ENCODE measurements at regions not wholly inside any gene's neighbourhood (a gene's known extent, or its start where the extent isn't known, plus 50 kb on each side); places are given as distances from the start of the nearest gene placed in this dataset.
"Not testable (repeated sequence)": the region's sequence is repeated elsewhere in the genome, so short reads cannot be mapped to it uniquely, and the experiment has no call there.

DNA sequence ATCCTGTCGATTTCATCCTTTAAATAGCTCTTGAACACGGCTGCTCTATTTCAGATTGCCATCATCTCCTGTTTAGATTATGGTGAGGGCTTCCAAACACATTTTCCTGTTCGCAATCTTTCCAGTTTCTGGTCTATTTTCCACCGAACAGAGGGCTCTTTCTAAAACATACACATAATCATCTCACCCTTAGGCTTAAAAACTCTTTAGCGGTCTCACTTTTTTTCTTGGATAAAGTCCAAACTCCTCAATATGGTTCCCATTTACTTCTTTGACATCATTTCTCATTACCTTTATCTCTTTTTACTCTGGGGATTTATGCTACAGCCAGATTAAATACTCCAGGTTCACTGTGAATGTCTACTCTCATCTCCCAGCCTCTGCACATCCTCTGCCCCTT is 103.4 kb upstream of the STMND1 start:
- Mint-ChIP-seq H3K36me3 (ENCODE audit: low read depth) (no peaks in the 10 kb centered on the region), H3K27ac (no peak overlapping the region), H3K27me3 (peaks cover 56% of the 10 kb centered on the region), H3K4me1 (ENCODE audit: low read depth) (no peaks in the 10 kb centered on the region), H3K9me3 (no peaks in the 10 kb centered on the region), H3K4me3 (no peak overlapping the region)

- no peak overlapping the region for H3K27ac Mint-ChIP-seq
Observed at GRCh38 chr6:16995511-16996250, 106.2 kb upstream of the STMND1 start.

DNA sequence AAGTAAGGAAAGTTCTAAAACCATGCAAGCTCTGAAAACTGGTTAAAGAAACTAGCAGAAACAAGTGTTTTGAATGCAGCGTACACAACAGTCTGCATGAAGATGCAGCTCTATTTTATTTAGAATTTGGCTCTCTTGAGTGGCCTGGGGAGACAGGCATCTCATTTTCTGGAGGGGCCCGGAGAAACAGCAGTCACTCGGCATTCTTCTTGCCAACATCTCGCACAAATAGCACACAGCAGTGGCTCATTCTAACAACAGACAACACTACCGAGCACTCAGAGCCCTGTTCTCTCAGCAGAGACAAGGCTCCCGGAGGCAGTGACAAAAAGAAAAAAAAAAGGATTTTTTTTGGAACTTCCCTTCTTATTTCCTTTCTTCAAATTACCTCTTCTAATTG is 108.5 kb upstream of the STMND1 start:
- Mint-ChIP-seq H3K36me3 (ENCODE audit: low read depth) (no peaks in the 10 kb centered on the region), H3K9me3 (peaks cover 10% of the 10 kb centered on the region), H3K4me1 (ENCODE audit: low read depth) (no peaks in the 10 kb centered on the region), H3K27ac (no peak overlapping the region), H3K27me3 (peaks cover 38% of the 10 kb centered on the region), H3K4me3 (no peak overlapping the region)

More at GRCh38 chr6:16995511-16996250, 106.2 kb upstream of the STMND1 start:
- H3K9me3 Mint-ChIP-seq, result no peaks in the 10 kb centered on the region
- H3K27me3 Mint-ChIP-seq, result peaks cover 38% of the 10 kb centered on the region
- H3K36me3 Mint-ChIP-seq (ENCODE audit: low read depth), result no peaks in the 10 kb centered on the region
- H3K4me1 Mint-ChIP-seq (ENCODE audit: low read depth), result no peaks in the 10 kb centered on the region
- no peak overlapping the region for H3K4me3 Mint-ChIP-seq

- H3K4me3 Mint-ChIP-seq, result no peak overlapping the region
- H3K27me3 Mint-ChIP-seq, result peaks cover 31% of the 10 kb centered on the region
Observed at GRCh38 chr6:16991981-16992629, 109.7 kb upstream of the STMND1 start.

DNA sequence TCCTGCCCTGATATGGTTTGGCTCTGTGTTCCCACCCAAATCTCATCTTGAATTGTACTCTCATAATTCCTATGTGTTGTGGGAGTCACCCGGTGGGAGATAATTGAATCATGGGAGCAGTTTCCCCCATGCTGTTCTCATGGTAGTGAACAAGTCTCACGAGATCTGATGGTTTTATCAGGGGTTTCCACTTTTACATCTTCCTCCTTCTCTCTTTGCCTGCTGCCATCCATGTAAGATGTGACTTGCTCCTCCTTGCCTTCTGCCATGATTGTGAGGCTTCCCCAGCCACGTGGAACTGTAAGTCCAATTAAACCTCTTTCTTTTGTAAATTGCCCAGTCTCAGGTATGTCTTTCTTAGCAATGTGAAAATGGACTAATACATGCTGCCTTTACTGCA is 111.9 kb upstream of the STMND1 start:
- not testable (repeated sequence) for H3K4me3 Mint-ChIP-seq; H3K27ac Mint-ChIP-seq; H3K4me1 Mint-ChIP-seq (ENCODE audit: low read depth); H3K36me3 Mint-ChIP-seq (ENCODE audit: low read depth)
- peaks cover 10% of the 10 kb centered on the region for H3K9me3 Mint-ChIP-seq
- peaks cover 33% of the 10 kb centered on the region for H3K27me3 Mint-ChIP-seq

More at GRCh38 chr6:16991981-16992629, 109.7 kb upstream of the STMND1 start:
- peaks cover 10% of the 10 kb centered on the region for H3K9me3 Mint-ChIP-seq
- H3K4me1 Mint-ChIP-seq (ENCODE audit: low read depth), result no peaks in the 10 kb centered on the region
- H3K36me3 Mint-ChIP-seq (ENCODE audit: low read depth), result no peaks in the 10 kb centered on the region
- H3K27ac Mint-ChIP-seq, result no peak overlapping the region

DNA sequence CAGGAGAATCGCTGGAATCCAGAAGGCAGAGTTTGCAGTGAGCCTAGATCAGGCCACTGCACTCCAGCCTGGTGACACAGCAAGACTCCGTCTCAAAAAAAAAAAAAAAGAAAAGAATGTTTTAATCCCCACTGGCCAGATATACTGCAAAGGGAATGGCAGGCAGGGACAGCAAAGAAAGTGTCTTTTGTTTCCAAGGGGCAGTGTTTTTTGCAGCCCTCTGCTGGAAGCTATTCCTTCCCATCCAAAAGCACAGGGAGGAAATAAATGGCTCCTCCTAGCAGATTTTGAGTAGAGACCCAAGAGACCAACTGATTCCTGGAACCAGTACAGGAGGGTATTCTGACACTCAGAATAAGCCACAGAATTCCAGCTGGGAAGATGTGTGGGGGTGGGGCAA is 112.5 kb upstream of the STMND1 start:
- H3K9me3 Mint-ChIP-seq, result peaks cover 10% of the 10 kb centered on the region
- H3K27me3 Mint-ChIP-seq, result peaks cover 39% of the 10 kb centered on the region
- H3K4me1 Mint-ChIP-seq (ENCODE audit: low read depth), result no peaks in the 10 kb centered on the region
- no peak overlapping the region for H3K4me3 Mint-ChIP-seq
- H3K36me3 Mint-ChIP-seq (ENCODE audit: low read depth), result no peaks in the 10 kb centered on the region
- no peak overlapping the region for H3K27ac Mint-ChIP-seq

- Mint-ChIP-seq H3K27me3 (peaks cover 44% of the 10 kb centered on the region), H3K4me3 (no peak overlapping the region), H3K4me1 (ENCODE audit: low read depth) (no peaks in the 10 kb centered on the region), H3K9me3 (peaks cover 10% of the 10 kb centered on the region), H3K36me3 (ENCODE audit: low read depth) (no peaks in the 10 kb centered on the region), H3K27ac (no peak overlapping the region)
Observed at GRCh38 chr6:16987996-16988395, 113.9 kb upstream of the STMND1 start.

GRCh38 chr6:16985513-16986284 is 116.2 kb upstream of the STMND1 start:
- no peaks in the 10 kb centered on the region for H3K4me1 Mint-ChIP-seq (ENCODE audit: low read depth)
- H3K27me3 Mint-ChIP-seq, result peaks cover 41% of the 10 kb centered on the region
- H3K4me3 Mint-ChIP-seq, result no peak overlapping the region
- no peaks in the 10 kb centered on the region for H3K36me3 Mint-ChIP-seq (ENCODE audit: low read depth)
- no peak overlapping the region for H3K27ac Mint-ChIP-seq
- peaks cover 10% of the 10 kb centered on the region for H3K9me3 Mint-ChIP-seq

DNA sequence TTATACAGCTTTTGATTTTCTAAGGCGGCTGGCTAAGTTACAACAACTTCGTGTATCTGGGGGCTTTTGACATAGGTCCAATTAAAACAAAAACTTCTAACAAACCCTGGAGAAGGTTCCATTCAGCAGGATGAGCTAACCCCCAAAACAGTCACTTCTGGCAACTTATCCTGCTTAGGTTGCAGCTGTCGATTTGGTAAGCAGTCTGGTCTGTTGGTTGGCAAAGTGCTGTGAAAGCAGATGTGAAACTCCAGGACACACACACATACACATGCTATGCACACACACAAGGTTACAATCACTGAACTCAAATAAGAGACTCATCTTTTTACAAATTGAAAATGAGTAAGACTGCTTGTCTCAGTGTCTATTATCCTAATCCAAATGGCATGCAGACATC is 119.0 kb upstream of the STMND1 start:
- Mint-ChIP-seq H3K36me3 (ENCODE audit: low read depth) (no peaks in the 10 kb centered on the region), H3K9me3 (peaks cover 3% of the 10 kb centered on the region), H3K4me1 (ENCODE audit: low read depth) (no peaks in the 10 kb centered on the region), H3K27ac (no peak overlapping the region), H3K4me3 (no peak overlapping the region), H3K27me3 (peaks cover 49% of the 10 kb centered on the region)

- Mint-ChIP-seq H3K4me3 (no peak overlapping the region), H3K27ac (no peak overlapping the region), H3K4me1 (ENCODE audit: low read depth) (no peaks in the 10 kb centered on the region), H3K36me3 (ENCODE audit: low read depth) (no peaks in the 10 kb centered on the region), H3K9me3 (peaks cover 3% of the 10 kb centered on the region), H3K27me3 (peaks cover 50% of the 10 kb centered on the region)
Observed at GRCh38 chr6:16979677-16980370, 122.0 kb upstream of the STMND1 start.

DNA sequence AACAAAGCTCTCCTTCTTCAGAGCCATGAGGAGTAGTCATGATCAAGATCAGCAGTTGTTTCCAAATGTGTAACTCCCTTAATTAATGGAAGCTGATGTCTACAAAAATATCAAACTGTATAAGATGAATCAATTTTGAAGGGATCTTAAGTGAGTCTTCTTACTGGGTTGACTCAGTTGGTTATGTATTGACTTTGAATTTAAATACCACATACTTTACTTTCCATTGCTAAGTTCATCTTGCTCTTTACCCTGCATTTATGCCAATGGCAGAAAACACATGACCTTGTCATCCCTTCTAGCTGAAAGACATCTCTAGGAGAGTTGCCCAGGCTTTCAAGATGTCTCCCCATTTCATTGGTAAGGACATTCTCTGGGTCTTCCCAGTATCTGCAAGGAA is 123.2 kb upstream of the STMND1 start:
- Mint-ChIP-seq H3K27me3 (peaks cover 45% of the 10 kb centered on the region), H3K27ac (no peak overlapping the region), H3K36me3 (ENCODE audit: low read depth) (no peaks in the 10 kb centered on the region), H3K4me3 (no peak overlapping the region), H3K9me3 (peaks cover 3% of the 10 kb centered on the region), H3K4me1 (ENCODE audit: low read depth) (no peaks in the 10 kb centered on the region)

DNA sequence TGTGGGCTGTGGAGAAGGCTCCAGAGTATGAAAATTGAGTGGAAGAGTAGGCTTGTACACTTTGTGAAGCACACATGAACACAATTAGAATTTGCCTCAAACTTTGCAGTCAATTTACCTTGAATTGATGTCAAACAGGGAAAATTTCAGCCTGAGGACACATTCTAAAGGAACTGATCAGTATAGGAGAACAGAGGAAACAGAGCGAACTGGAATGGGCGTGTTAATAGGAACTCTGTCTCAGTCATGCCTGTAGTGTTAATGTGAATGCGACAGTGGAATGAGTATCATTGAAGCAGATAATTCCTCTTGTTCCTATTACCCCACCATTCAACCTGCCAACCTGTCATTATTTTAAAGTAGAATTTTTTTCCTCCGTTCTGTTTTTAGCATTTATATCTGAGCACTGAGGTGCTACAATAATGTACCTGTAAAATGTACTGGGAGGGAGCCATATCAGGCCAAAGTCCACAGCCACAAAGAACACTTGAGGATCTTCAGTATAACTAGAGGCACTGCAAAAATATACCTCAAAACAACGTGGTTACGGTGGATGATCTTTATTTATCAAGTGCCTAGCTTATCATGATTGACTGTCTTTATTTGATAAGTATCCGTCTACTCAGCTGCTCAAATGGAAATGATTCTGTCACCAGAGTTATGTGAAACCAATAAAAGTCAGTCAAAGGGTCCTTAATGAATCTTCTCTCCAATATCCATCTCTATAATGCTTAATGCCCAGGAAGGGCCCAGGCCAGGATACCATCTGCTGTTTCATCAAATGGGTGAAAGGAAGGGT is 125.3 kb upstream of the STMND1 start:
- H3K9me3 Mint-ChIP-seq, result peaks cover 3% of the 10 kb centered on the region
- no peaks in the 10 kb centered on the region for H3K4me1 Mint-ChIP-seq (ENCODE audit: low read depth)
- no peaks in the 10 kb centered on the region for H3K36me3 Mint-ChIP-seq (ENCODE audit: low read depth)
- H3K27ac Mint-ChIP-seq, result no peak overlapping the region
- H3K27me3 Mint-ChIP-seq, result peaks cover 45% of the 10 kb centered on the region
- no peak overlapping the region for H3K4me3 Mint-ChIP-seq

- H3K27me3 Mint-ChIP-seq, result peaks cover 44% of the 10 kb centered on the region
- no peak overlapping the region for H3K27ac Mint-ChIP-seq
- no peaks in the 10 kb centered on the region for H3K36me3 Mint-ChIP-seq (ENCODE audit: low read depth)
- peaks cover 3% of the 10 kb centered on the region for H3K9me3 Mint-ChIP-seq
- no peak overlapping the region for H3K4me3 Mint-ChIP-seq
- H3K4me1 Mint-ChIP-seq (ENCODE audit: low read depth), result no peaks in the 10 kb centered on the region
Observed at GRCh38 chr6:16974704-16975359, 127.0 kb upstream of the STMND1 start.

GRCh38 chr6:16974387-16974673 is 127.5 kb upstream of the STMND1 start:
- H3K27ac Mint-ChIP-seq, result no peak overlapping the region
- peaks cover under 1% of the 10 kb centered on the region for H3K9me3 Mint-ChIP-seq
- H3K27me3 Mint-ChIP-seq, result peaks cover 43% of the 10 kb centered on the region

More at GRCh38 chr6:16974387-16974673, 127.5 kb upstream of the STMND1 start:
- H3K36me3 Mint-ChIP-seq (ENCODE audit: low read depth), result no peaks in the 10 kb centered on the region
- H3K4me1 Mint-ChIP-seq (ENCODE audit: low read depth), result no peaks in the 10 kb centered on the region
- H3K4me3 Mint-ChIP-seq, result no peak overlapping the region

Measured in stimulated activated naive CD8-positive, alpha-beta T cell treated with anti-CD3 and anti-CD28 coated beads, Interleukin-15, Interleukin-2, amounts not matched to agents 100 ng/mL and 50 ng/mL, for 24 hours (primary cell).